ENCODE measurements at regions not wholly inside any gene's neighbourhood (a gene's known extent, or its start where the extent isn't known, plus 50 kb on each side); places are given as distances from the start of the nearest gene placed in this dataset.

DNA sequence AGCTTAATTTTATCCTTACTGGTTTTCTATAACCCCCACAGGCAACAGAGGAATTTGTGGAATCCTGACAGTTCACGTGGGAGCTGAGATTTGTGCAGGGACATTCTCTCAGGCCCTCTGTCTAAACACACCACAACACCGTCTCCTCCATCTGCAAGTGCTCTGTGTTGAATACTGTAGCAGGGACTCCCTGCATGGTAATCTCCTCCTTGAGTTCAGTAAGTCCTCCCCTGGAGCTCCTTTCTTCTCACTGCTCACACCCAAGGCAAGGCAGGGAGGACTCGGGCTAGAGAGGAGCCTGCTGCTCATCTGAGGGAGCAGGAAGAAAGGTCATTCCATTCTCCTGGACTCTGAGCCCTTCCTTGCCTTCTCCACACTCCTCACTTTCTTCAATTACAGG, 348.2 kb downstream of the KCTD12 start:
- Histone ChIP-seq H3K27ac (ENCODE audit: low read length) (no peak overlapping the region), H3K27me3 (ENCODE audit: control insufficient read depth, insufficient read depth, low read length) (no peaks in the 10 kb centered on the region), H3K4me3 (ENCODE audit: low read depth in 2 of 2, low read length in 2 of 2) (no peak overlapping the region), H3K4me1 (ENCODE audit: control insufficient read depth, insufficient read depth, low read length) (no peaks in the 10 kb centered on the region), H3K36me3 (ENCODE audit: control insufficient read depth, insufficient read depth, low read length) (no peaks in the 10 kb centered on the region), H3K9me3 (ENCODE audit: control insufficient read depth, insufficient read depth, low read depth, low read length) (no peaks in the 10 kb centered on the region)
- in situ Hi-C loops (cut with HindIII; ENCODE audit: low pct_unique_long_range_greater_than_20kb, low sequenced_read_pairs) = no loop called here
- ATAC-seq (no peak), DNase-seq (ENCODE audit: low read depth, low spot score) (no peak)
- ChIA-PET CTCF (no interaction called here), POLR2A (no interaction called here)
- no TSS peak for BruUV-seq (replicated peaks)
- intact Hi-C loops (cut with micrococcal nuclease; ENCODE audit: unreplicated experiment) = no loop called here
- TF ChIP-seq TCF7L2 (IDR thresholded peaks at IDR 0.05; ENCODE audit: low read depth, low read length) = no peak
- TF ChIP-seq, protein P1, sequence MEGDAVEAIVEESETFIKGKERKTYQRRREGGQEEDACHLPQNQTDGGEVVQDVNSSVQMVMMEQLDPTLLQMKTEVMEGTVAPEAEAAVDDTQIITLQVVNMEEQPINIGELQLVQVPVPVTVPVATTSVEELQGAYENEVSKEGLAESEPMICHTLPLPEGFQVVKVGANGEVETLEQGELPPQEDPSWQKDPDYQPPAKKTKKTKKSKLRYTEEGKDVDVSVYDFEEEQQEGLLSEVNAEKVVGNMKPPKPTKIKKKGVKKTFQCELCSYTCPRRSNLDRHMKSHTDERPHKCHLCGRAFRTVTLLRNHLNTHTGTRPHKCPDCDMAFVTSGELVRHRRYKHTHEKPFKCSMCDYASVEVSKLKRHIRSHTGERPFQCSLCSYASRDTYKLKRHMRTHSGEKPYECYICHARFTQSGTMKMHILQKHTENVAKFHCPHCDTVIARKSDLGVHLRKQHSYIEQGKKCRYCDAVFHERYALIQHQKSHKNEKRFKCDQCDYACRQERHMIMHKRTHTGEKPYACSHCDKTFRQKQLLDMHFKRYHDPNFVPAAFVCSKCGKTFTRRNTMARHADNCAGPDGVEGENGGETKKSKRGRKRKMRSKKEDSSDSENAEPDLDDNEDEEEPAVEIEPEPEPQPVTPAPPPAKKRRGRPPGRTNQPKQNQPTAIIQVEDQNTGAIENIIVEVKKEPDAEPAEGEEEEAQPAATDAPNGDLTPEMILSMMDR (IDR thresholded peaks at IDR 0.05) = no peak
- TF ChIP-seq, protein P2, sequence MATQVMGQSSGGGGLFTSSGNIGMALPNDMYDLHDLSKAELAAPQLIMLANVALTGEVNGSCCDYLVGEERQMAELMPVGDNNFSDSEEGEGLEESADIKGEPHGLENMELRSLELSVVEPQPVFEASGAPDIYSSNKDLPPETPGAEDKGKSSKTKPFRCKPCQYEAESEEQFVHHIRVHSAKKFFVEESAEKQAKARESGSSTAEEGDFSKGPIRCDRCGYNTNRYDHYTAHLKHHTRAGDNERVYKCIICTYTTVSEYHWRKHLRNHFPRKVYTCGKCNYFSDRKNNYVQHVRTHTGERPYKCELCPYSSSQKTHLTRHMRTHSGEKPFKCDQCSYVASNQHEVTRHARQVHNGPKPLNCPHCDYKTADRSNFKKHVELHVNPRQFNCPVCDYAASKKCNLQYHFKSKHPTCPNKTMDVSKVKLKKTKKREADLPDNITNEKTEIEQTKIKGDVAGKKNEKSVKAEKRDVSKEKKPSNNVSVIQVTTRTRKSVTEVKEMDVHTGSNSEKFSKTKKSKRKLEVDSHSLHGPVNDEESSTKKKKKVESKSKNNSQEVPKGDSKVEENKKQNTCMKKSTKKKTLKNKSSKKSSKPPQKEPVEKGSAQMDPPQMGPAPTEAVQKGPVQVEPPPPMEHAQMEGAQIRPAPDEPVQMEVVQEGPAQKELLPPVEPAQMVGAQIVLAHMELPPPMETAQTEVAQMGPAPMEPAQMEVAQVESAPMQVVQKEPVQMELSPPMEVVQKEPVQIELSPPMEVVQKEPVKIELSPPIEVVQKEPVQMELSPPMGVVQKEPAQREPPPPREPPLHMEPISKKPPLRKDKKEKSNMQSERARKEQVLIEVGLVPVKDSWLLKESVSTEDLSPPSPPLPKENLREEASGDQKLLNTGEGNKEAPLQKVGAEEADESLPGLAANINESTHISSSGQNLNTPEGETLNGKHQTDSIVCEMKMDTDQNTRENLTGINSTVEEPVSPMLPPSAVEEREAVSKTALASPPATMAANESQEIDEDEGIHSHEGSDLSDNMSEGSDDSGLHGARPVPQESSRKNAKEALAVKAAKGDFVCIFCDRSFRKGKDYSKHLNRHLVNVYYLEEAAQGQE (IDR thresholded peaks at IDR 0.05; ENCODE audit: insufficient read depth in 1 of 2, low read depth in 2 of 2, low read length in 1 of 2) = no peak

DNA sequence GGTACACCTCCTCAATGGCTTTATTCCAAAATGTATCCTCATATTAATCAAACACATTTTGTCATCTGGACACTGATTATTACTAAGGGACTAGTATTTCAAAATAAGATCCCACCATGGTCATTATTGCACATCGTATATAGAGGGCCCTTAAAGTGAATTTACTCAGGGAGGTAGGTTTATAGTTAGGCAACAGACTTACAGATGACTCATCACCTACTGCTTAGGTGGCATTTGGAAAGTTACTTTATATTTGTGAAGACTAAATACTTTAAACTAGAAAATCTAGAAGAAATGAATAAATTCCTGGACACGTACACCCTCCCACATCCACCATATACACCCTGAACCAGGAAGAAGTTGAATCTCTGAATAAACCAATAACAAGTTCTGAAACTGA, 353.0 kb downstream of the KCTD12 start:
- no peak for ATAC-seq
- in situ Hi-C loops (cut with HindIII; ENCODE audit: low pct_unique_long_range_greater_than_20kb, low sequenced_read_pairs) = no loop called here
- CTCF ChIA-PET = no interaction called here

More for the DNA sequence above, 353.0 kb downstream of the KCTD12 start:
- no peak for DNase-seq (ENCODE audit: low read depth, low spot score)
- no peaks in the 10 kb centered on the region for H3K36me3 ChIP-seq (ENCODE audit: control insufficient read depth, insufficient read depth, low read length)
- POLR2A ChIA-PET = no interaction called here
- TF ChIP-seq SIN3A (IDR thresholded peaks at IDR 0.05; ENCODE audit: borderline replicate concordance, insufficient read depth, low read depth, low read length) = no peak
- TF ChIP-seq, protein P1 (IDR thresholded peaks at IDR 0.05) = no peak
- no peak for TF ChIP-seq POLR2AphosphoS5 (IDR thresholded peaks at IDR 0.05; ENCODE audit: low read depth, low read length)
- TF ChIP-seq, protein P2 (IDR thresholded peaks at IDR 0.05; ENCODE audit: insufficient read depth in 1 of 2, low read depth in 2 of 2, low read length in 1 of 2) = no peak
- no peak for TF ChIP-seq TCF7L2 (IDR thresholded peaks at IDR 0.05; ENCODE audit: low read depth, low read length)
- intact Hi-C loops (cut with micrococcal nuclease; ENCODE audit: unreplicated experiment) = no loop called here
- no peaks in the 10 kb centered on the region for H3K9me3 ChIP-seq (ENCODE audit: control insufficient read depth, insufficient read depth, low read depth, low read length)
- BruUV-seq (replicated peaks) = no TSS peak
- H3K4me1 ChIP-seq (ENCODE audit: control insufficient read depth, insufficient read depth, low read length) = no peaks in the 10 kb centered on the region
- no peaks in the 10 kb centered on the region for H3K27me3 ChIP-seq (ENCODE audit: control insufficient read depth, insufficient read depth, low read length)
- no peak overlapping the region for H3K4me3 ChIP-seq (ENCODE audit: low read depth in 2 of 2, low read length in 2 of 2)
- no peak overlapping the region for H3K27ac ChIP-seq (ENCODE audit: low read length)

All from Panc1 (cell line).